ENCODE measurements at regions not wholly inside any gene's neighbourhood (a gene's known extent, or its start where the extent isn't known, plus 50 kb on each side); places are given as distances from the start of the nearest gene placed in this dataset.
"Not testable (repeated sequence)": the region's sequence is repeated elsewhere in the genome, so short reads cannot be mapped to it uniquely, and the experiment has no call there.

DNA sequence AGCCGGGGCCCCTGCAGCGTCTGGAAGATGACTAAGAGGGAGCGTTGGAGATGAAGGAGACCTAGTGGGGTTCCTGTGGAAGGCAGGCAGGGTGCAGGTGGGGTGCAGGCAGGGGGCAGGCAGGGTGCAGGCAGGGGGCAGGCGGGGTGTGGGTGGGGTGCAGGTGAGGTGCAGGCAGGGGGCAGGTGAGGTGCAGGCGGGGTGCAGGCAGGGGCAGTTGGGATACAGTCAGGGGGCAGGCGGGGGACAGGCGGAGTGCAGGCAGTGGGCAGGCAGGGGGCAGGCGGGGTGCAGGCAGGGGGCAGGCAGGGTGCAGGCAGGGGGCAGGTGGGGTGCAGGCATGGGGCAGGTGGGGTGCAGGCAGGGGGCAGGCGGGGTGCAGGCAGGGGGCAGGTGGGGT, 142.8 kb downstream of the SOX1 start:
- no peak for DNase-seq
- peaks cover 4% of the 10 kb centered on the region for H3K27me3 ChIP-seq
- H3K36me3 ChIP-seq: no peaks in the 10 kb centered on the region
- no peaks in the 10 kb centered on the region for H3K9me3 ChIP-seq (replicated peaks)
- H3K4me1 ChIP-seq: no peaks in the 10 kb centered on the region
- H3K4me3 ChIP-seq: no peak overlapping the region
- no peak overlapping the region for H3K27ac ChIP-seq

DNA sequence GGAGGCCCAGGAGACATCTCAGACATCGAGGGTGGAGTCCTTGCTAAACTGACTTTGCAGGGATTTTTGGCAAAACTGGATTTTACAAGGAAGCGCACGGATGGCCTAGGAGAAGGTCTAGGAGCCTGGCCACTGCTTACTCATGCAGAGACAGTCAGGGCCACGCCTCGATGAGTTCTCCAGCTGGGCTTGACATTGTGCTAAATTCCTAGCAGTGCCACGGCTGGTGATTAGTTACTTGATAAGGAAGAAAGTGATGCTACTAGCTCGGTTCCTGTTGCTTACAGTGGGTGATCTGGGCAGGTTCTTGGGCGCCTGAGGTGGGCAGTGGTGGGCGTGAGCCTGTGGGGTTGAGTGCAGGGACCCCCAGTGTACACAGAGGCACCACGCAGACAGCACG, 143.4 kb downstream of the SOX1 start:
- Histone ChIP-seq H3K27ac (no peak overlapping the region), H3K27me3 (peaks cover 2% of the 10 kb centered on the region), H3K4me1 (no peaks in the 10 kb centered on the region), H3K4me3 (no peak overlapping the region), H3K9me3 (replicated peaks) (no peaks in the 10 kb centered on the region), H3K36me3 (no peaks in the 10 kb centered on the region)
- DNase-seq: no peak

DNA sequence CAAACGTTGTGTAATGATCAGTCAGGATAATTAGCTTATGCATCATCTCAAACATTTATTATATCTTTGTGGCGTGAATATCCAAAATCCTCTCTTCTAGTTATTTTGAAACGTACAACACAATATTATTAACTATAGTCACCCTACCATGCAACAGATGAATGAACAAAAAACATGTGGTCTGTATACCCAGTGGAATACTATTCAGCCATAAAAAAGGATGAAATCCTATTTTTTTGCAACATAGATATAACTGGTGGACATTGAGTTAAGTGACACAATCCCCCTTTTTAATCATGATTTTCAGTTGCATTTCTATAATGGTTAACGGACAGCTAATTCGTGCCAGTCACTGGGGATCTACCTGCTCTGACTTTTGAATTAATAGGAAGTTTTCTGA, 145.6 kb downstream of the SOX1 start:
- no peaks in the 10 kb centered on the region for H3K27me3 ChIP-seq
- no peaks in the 10 kb centered on the region for H3K4me1 ChIP-seq
- no peaks in the 10 kb centered on the region for H3K9me3 ChIP-seq (replicated peaks)
- H3K4me3 ChIP-seq: no peak overlapping the region
- no peaks in the 10 kb centered on the region for H3K36me3 ChIP-seq
- H3K27ac ChIP-seq: no peak overlapping the region
- no peak for DNase-seq

DNA sequence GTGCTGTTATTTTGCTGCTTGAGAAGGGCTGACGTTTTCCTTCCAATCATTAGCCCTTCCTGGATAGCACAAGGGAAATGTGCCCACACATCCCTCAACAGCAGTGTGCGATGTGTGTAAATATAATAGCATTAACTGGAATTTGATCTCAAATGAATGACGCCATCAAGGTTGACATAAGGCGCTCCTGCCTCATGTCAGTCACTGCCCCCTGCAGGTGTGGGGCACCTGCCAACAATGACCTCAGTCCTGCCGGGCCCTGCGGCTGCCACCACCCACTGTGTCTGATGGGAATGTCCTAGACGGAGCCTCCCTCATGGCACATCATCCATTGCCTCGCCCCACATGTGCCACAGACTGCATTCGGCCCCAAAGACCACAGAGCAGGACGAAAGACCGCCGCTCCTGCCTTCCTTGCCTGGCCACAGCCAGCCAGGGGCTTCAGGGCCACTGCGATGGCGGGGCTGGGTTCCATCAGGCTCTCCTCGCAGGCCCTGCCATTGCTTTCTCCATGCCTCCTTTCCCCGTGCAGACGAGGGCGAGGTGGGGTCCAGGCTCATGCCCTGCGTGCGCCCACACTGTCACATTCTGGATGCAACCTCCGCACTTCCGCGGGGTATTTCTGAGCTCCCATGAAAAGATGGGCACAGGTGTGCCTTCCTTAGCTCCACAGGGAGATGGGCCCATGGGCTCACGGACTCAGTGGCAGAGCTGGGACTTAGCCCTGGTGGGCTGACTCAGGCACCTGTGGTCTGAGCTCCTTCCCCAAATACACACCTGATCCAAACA, 146.7 kb downstream of the SOX1 start:
- Histone ChIP-seq H3K27me3 (no peaks in the 10 kb centered on the region), H3K9me3 (replicated peaks) (no peaks in the 10 kb centered on the region), H3K27ac (no peak overlapping the region), H3K4me1 (no peaks in the 10 kb centered on the region), H3K36me3 (no peaks in the 10 kb centered on the region), H3K4me3 (no peak overlapping the region)
- no peak for DNase-seq

DNA sequence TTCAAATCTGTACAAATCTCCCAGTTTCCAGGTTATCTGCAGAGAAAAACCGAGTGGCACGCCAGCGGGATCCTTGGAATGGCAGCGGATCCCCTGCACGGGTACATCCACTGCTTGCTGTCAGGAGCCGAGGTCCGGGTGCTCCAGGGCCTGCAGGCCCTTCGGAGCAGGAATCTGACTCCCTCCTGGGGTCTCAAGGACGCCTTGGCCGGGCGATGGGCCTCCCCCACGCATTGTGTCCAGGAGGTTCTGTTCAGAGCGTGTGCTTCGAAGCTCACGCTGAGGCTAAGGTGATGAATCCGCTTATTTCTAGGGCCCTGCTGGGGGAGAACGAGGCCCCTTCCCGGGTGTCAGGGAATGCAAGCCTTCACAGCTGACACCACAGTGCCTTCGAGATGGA, 148.9 kb downstream of the SOX1 start:
- H3K27ac ChIP-seq: no peak overlapping the region
- no peaks in the 10 kb centered on the region for H3K9me3 ChIP-seq (replicated peaks)
- H3K27me3 ChIP-seq: 0 out of 2 replicates have a peak, but pooled peaks cover 2% of the 10 kb centered on the region
- H3K4me3 ChIP-seq: no peak overlapping the region
- H3K36me3 ChIP-seq: no peaks in the 10 kb centered on the region
- H3K4me1 ChIP-seq: no peaks in the 10 kb centered on the region
- no peak for DNase-seq

DNA sequence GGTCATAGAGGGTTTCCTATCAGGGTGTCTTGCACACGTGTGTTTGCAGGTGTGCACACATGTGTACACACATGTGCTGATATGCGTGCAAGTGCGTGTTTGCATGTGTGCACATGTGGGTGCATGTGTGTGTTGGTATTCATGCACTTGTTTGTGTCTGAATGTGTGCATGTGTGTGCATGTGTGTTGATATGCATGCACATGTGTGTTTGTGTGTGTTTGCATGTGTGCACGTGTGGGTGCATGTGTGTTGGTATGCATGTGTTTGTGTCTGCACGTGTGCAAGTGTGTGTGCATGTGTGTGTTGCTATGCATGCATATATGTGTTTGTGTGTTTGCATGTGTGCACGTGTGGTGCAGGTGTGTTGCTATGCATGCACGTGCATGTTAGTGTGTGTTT, 150.5 kb downstream of the SOX1 start:
- H3K27ac ChIP-seq: no peak overlapping the region
- no peak overlapping the region for H3K4me3 ChIP-seq
- no peaks in the 10 kb centered on the region for H3K9me3 ChIP-seq (replicated peaks)
- H3K4me1 ChIP-seq: no peaks in the 10 kb centered on the region
- DNase-seq: no peak
- no peaks in the 10 kb centered on the region for H3K36me3 ChIP-seq
- H3K27me3 ChIP-seq: 0 out of 2 replicates have a peak, but pooled peaks cover 2% of the 10 kb centered on the region

DNA sequence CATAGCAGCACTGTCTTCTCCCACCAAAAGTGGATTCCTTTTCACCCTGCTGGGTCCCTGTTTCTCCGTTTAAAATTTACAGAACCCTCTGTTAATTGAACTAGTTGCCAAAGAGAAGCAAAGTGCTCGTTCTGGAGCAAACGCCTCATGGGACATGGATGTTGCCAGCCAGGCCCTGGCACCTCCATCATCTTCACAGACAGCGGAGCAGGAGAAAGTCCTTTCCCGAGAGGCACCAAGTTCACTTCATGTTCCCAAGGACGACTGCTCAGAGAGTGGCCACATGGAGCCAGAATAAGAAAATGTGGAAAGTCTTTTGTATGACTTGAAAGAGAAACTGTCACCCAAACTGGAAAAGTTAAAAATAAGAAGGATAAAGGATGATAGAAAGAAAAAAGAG, 151.5 kb downstream of the SOX1 start:
- no peak overlapping the region for H3K4me3 ChIP-seq
- H3K9me3 ChIP-seq (replicated peaks): no peaks in the 10 kb centered on the region
- H3K27me3 ChIP-seq: 0 out of 2 replicates have a peak, but pooled peaks cover 2% of the 10 kb centered on the region
- no peak for DNase-seq
- no peaks in the 10 kb centered on the region for H3K36me3 ChIP-seq
- H3K4me1 ChIP-seq: no peaks in the 10 kb centered on the region
- no peak overlapping the region for H3K27ac ChIP-seq

DNA sequence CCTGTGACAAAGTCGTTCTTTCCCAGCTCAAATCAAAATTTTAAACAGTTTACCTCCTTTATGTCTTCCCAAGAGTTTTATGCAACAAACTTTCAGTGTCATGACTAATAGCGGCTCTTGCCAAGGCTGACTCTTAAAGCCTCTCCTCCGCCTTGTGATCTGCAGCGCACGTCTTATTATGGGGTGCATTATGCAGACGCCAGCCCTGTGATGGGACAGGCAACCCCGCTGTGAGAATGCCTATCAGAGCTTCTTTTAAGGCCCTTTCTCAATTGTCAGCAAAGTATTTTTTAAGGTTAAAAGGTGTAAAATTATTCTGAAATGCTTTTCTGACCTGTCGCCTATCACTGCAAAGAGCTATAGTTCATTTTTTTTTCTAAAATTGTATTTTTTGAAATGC, 152.8 kb downstream of the SOX1 start:
- Histone ChIP-seq H3K36me3 (no peaks in the 10 kb centered on the region), H3K9me3 (replicated peaks) (no peaks in the 10 kb centered on the region), H3K27ac (no peak overlapping the region), H3K4me3 (no peak overlapping the region), H3K27me3 (0 out of 2 replicates have a peak, but pooled peaks cover 2% of the 10 kb centered on the region), H3K4me1 (no peaks in the 10 kb centered on the region)
- DNase-seq: no peak

DNA sequence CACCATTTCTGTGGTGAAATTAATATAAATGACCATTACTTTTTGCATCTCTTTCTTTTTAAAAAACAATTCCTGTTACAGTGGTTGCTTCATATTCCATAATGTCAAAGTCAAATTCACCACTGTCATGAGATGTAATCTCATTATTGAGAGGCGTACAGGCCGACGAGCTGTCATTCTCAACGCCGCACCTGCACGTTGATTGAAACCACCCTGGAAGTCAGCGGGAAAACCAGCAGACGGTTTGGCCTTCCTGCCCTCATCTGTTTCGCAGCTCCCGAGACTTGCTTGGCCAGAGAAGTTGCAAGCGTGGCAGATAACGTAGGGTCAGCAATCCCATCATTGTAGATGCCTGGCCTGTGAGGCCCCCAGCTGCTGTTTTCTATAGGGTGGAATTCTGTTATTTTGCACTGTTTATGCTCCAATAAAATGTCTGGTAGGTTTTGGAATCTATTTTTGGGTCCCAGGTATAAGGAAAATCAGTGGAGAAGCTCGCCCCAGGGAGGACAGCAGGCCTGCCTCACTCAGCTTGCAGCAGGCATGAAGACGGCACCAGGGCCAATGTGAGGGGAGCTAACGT, 153.4 kb downstream of the SOX1 start:
- H3K9me3 ChIP-seq (replicated peaks): no peaks in the 10 kb centered on the region

DNA sequence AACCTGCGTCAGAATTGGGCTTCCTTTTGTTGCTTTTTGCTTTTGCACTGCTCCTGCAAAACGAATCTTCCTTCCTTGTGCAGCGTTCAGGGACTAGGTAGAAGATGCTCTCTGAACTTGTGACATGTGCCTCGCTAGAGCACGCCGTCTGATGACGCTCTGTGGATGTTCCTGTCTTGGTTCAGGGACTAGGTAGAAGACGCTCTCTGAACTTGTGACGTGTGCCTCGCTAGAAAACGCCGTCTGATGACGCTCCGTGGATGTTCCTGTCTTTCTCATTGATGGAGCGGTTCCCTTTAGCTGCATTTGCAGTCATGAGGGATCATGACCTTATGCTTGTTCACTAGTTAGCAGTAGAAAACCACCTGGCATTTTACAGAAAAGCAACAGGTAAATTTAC, 154.0 kb downstream of the SOX1 start:
- no peak overlapping the region for H3K4me3 ChIP-seq
- no peaks in the 10 kb centered on the region for H3K36me3 ChIP-seq
- H3K27ac ChIP-seq: no peak overlapping the region
- DNase-seq: no peak
- 0 out of 2 replicates have a peak, but pooled peaks cover 2% of the 10 kb centered on the region for H3K27me3 ChIP-seq
- H3K9me3 ChIP-seq (replicated peaks): no peaks in the 10 kb centered on the region
- H3K4me1 ChIP-seq: no peaks in the 10 kb centered on the region

More for the DNA sequence above, 153.4 kb downstream of the SOX1 start:
- DNase-seq: no peak
- H3K27me3 ChIP-seq: 0 out of 2 replicates have a peak, but pooled peaks cover 2% of the 10 kb centered on the region
- H3K27ac ChIP-seq: no peak overlapping the region
- H3K4me1 ChIP-seq: no peaks in the 10 kb centered on the region
- H3K36me3 ChIP-seq: no peaks in the 10 kb centered on the region
- H3K4me3 ChIP-seq: no peak overlapping the region

DNA sequence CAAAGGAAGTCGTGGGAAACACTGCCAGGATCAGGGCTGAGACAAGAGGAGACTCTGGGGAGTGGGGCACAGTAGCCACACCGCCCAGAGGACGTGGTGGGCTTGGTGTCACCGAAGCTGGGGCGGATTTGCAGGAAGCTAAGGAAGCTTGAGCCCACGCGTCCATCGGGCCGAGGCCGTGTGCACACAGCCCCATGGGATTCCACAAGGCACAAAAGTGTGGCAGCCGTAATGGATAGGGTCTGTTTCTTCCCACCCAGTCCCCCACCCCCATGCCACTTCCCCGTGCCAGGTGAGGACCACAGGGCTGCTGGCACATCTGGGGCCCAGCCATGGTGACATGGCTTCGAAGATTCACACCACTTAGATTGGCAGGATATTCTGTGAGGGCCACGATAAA, 153.2 kb upstream of the SPACA7 start:
- Histone ChIP-seq H3K27ac (no peak overlapping the region), H3K4me3 (no peak overlapping the region), H3K9me3 (replicated peaks) (no peaks in the 10 kb centered on the region), H3K4me1 (no peaks in the 10 kb centered on the region), H3K36me3 (no peaks in the 10 kb centered on the region), H3K27me3 (0 out of 2 replicates have a peak, but pooled peaks cover 2% of the 10 kb centered on the region)
- DNase-seq: no peak

DNA sequence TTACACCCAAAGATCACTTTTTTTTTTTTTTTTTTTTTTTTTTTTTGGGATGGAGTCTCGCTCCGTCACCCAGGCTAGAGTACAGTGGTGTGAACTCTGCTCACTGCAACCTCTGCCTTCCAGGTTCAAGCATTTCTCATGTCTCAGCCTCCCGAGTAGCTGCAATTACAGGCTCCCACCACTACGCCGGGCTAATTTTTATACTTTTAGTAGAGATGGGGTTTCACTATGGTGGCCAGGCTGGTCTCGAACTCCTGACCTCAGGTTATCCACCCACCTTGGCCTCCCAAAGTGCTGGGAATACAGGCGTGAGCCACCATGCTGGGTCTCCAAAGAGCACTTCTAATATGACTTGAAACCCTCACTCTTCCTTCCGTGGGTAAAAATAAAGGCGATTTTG, 152.2 kb upstream of the SPACA7 start:
- not testable (repeated sequence) for H3K4me3 ChIP-seq; H3K9me3 ChIP-seq (replicated peaks); H3K36me3 ChIP-seq

DNA sequence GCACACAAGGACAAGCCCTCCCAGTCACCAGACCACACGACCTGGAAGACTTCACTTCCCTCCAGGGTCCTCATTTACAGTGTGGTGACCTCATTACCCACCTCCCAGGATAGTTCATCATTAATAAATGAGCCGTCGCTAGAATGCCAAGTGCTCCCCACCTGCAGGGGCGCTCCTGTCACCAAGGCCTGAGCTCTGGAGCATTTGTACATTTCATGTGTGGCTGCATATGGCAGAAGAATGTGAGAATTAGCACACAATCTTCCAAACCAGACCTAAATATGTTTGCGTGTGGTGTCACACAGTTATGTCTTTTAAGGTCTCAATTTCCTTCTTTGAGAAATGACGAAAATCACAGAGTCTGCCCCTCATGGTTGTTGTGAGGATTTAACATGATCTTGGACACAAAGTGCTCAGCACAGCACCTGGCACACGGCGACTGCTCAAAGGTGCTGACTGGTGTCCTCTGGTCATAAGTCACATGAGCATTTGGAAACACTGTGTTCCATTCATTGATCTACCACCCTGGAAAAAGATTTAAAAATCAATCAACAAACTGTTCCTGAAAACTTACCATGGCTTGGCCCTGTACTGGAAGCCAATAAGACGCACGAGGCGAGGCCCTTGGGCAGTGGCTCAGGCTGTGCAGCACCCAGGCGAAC, 150.6 kb upstream of the SPACA7 start:
- Histone ChIP-seq H3K9me3 (replicated peaks) (no peaks in the 10 kb centered on the region), H3K27me3 (no peaks in the 10 kb centered on the region), H3K27ac (no peak overlapping the region), H3K36me3 (no peaks in the 10 kb centered on the region), H3K4me3 (no peak overlapping the region), H3K4me1 (no peaks in the 10 kb centered on the region)
- no peak for DNase-seq

More for the DNA sequence above, 152.2 kb upstream of the SPACA7 start:
- not testable (repeated sequence) for H3K4me1 ChIP-seq, DNase-seq, H3K27me3 ChIP-seq, H3K27ac ChIP-seq

DNA sequence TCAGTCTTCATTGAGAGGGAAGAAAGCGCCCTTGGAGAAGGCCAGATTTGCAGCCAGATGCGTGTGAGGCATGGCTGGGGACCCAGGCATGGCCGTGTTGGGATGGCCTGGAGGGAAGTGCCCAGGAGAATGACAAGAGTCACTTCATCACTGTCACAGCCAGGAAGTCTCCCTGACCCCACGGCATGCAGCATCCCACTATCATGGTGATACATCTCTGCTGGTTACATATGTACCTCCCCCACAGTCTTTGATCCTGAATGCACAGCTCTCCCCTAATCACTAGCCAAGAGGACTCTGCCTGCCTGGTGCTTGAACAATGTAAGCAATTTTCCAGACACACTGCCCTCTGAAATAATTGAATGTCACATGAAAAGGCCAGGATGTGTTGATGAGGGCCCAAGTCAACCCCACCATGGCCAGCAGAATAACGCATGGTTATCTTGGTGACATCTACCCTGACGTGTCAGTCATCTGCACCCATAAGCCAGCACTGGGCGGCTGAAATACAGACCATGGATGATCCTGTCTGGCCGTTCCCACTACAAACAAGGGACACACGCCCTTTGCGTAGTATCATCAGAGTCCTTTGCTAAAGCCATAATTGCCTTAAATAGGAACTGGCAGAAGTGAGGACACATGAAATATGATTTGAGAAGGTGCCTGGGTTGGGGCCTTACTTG, 149.7 kb upstream of the SPACA7 start:
- Histone ChIP-seq H3K27me3 (no peaks in the 10 kb centered on the region), H3K4me1 (no peaks in the 10 kb centered on the region), H3K27ac (no peak overlapping the region), H3K9me3 (replicated peaks) (no peaks in the 10 kb centered on the region), H3K36me3 (no peaks in the 10 kb centered on the region), H3K4me3 (no peak overlapping the region)
- DNase-seq: no peak

DNA sequence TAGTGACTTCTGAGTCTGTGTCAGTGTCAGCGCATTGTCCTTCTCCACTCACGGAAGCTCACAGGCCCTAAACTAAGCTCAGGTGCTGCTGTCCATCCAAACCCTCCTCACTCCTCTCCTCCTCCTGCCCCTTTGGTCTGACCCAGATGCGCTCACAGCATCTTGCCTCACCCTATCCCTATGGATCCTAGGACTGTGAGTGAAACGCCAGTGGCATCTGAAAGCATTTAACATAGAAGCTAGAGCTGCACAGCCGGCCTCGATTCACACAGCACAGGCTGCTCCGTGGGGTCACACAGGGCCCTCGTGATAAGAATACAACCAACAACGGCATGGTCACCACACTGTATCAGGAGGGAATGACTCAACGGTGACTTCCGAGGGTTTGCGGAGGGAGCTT, 149.1 kb upstream of the SPACA7 start:
- Histone ChIP-seq H3K27ac (no peak overlapping the region), H3K27me3 (no peaks in the 10 kb centered on the region), H3K4me3 (no peak overlapping the region), H3K4me1 (no peaks in the 10 kb centered on the region), H3K9me3 (replicated peaks) (no peaks in the 10 kb centered on the region), H3K36me3 (no peaks in the 10 kb centered on the region)
- DNase-seq: no peak
